Natural killer cell (primary cell): ENCODE measurements at regions not wholly inside any gene's neighbourhood (a gene's known extent, or its start where the extent isn't known, plus 50 kb on each side); places are given as distances from the start of the nearest gene placed in this dataset.

Experiments used
- ATAC-seq, 3 donors: fragments of 150-1000 bp in 2 of 3; fragments of 200-7000 bp in 1 of 3; cut with Tn5 transposase; 1 replicate in 1 of 3; 2 replicates in 2 of 3; pipeline ENCODE4 v1.10.0; 2021; ENCODE audit warnings: mild to moderate bottlenecking in 2 of 3, moderate library complexity in 2 of 3
- DNase-seq, 2 donors: peaks; one replicate each; pipeline versions ENCODE4 v3.0.0 to v3.0.0-alpha.2; 2013 to 2021; ENCODE audit warnings: mixed read lengths in 1 of 2
- H3K27ac ChIP-seq: one replicate; pipeline ENCODE4 v1.5.1; 2013; ENCODE audit warnings: mild to moderate bottlenecking, low read length
- H3K27me3 ChIP-seq: one replicate; pipeline ENCODE4 v1.6.1; 2013; ENCODE audit warnings: low read length; ENCODE audit not compliant: control insufficient read depth, insufficient read depth
- H3K36me3 ChIP-seq: one replicate; pipeline ENCODE4 v1.6.1; 2013; ENCODE audit warnings: low read length; ENCODE audit not compliant: control insufficient read depth, insufficient read depth
- H3K4me1 ChIP-seq: one replicate; pipeline ENCODE4 v1.6.1; 2013; ENCODE audit warnings: low read length; ENCODE audit not compliant: control insufficient read depth, insufficient read depth
- H3K4me3 ChIP-seq: one replicate; pipeline ENCODE4 v1.5.1; 2013; ENCODE audit warnings: low read length
- H3K9me3 ChIP-seq: one replicate; pipeline ENCODE4 v1.6.1; 2013; ENCODE audit warnings: low read length; ENCODE audit not compliant: control insufficient read depth, insufficient read depth
- H3K27ac Mint-ChIP-seq, 2 donors: one replicate each; pipeline ENCODE4 v1.8.0; 2022; ENCODE audit warnings: mild to moderate bottlenecking in 2 of 2, mixed read lengths in 2 of 2, moderate library complexity in 1 of 2
- H3K27me3 Mint-ChIP-seq, 2 donors: one replicate each; pipeline ENCODE4 v1.8.0; 2022; ENCODE audit warnings: low read depth in 2 of 2, mixed read lengths in 2 of 2
- H3K36me3 Mint-ChIP-seq: one replicate; pipeline ENCODE4 v1.8.0; 2022; ENCODE audit warnings: mixed read lengths
- H3K4me1 Mint-ChIP-seq, 2 donors: one replicate each; pipeline ENCODE4 v1.8.0; 2022; ENCODE audit warnings: mixed read lengths in 2 of 2
- H3K4me3 Mint-ChIP-seq: one replicate; pipeline ENCODE4 v1.8.0; 2022; ENCODE audit warnings: mild to moderate bottlenecking, moderate library complexity, mixed read lengths
- H3K9me3 Mint-ChIP-seq, 2 donors: one replicate each; pipeline ENCODE4 v1.8.0; 2022; ENCODE audit warnings: mixed read lengths in 2 of 2
- WGBS: methylation state at CpG from one replicate; pipeline ENCODE4 v1.1.7; 2013; ENCODE audit warnings: missing lambda C conversion rate; ENCODE audit not compliant: insufficient coverage; 5-methylcytosine and 5-hydroxymethylcytosine counted together
- intact Hi-C: fragments of 100-400 bp; cut with micrococcal nuclease; formaldehyde crosslinking; loops from one replicate; pipeline ENCODE4 v1.14.2; 2022
- TF ChIP-seq, protein P1 (sequence below): fragments of 200-600 bp; IDR thresholded peaks from one replicate; pipeline ENCODE4 v1.8.0; 2022; ENCODE audit warnings: antibody characterized with exemption

DNA sequence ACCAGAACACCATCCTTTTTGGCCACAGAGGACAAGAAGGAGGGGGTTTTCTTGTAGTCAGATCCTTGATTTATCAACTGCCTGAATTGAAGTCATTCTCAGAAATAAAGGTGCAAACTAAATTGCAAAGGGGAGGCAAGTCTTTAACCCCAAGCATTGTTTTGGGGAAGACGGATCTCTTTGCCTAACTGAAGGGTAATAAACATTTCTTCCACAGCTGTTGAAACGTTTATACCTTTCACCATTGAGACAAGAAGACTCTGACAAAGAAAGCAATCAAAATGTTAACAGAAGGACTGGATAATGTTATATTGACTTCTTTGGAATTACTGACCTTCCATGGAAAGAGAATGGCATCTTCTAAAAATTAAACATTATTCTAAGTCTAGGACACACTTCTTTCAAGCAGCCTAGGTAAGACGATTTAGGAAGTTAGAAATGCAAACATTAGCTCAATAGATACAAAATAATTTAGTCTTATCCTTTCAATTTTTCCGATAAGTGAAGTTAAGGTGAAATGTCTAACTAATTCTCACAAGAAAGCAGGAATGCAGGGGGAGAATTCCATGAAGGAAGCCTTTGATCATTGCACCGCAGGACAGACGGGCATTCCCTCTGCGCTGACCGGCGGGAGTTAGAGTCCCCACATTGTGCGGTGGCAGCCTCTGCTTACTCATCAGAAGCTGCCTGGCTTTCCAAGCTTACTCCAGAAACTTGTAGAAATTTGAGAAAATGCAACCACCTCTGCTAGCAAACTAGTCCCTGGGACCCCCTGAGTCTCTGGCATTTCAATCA lies 69.4 kb upstream of the COPS8 start:
- H3K4me1 Mint-ChIP-seq = no peaks in the 10 kb centered on the region
- intact Hi-C loops = no loop called here
- Histone ChIP-seq H3K36me3 (no peaks in the 10 kb centered on the region), H3K9me3 (no peaks in the 10 kb centered on the region), H3K27ac (no peak overlapping the region), H3K4me1 (no peaks in the 10 kb centered on the region), H3K27me3 (no peaks in the 10 kb centered on the region), H3K4me3 (no peak overlapping the region)
- WGBS = 91% methylated on average over 7 of the region's 10 CpGs
- TF ChIP-seq, protein P1, sequence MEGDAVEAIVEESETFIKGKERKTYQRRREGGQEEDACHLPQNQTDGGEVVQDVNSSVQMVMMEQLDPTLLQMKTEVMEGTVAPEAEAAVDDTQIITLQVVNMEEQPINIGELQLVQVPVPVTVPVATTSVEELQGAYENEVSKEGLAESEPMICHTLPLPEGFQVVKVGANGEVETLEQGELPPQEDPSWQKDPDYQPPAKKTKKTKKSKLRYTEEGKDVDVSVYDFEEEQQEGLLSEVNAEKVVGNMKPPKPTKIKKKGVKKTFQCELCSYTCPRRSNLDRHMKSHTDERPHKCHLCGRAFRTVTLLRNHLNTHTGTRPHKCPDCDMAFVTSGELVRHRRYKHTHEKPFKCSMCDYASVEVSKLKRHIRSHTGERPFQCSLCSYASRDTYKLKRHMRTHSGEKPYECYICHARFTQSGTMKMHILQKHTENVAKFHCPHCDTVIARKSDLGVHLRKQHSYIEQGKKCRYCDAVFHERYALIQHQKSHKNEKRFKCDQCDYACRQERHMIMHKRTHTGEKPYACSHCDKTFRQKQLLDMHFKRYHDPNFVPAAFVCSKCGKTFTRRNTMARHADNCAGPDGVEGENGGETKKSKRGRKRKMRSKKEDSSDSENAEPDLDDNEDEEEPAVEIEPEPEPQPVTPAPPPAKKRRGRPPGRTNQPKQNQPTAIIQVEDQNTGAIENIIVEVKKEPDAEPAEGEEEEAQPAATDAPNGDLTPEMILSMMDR = no peak
- no peak overlapping the region for H3K27ac Mint-ChIP-seq
- DNase-seq (no peak), ATAC-seq (no peak)
- no peaks in the 10 kb centered on the region for H3K36me3 Mint-ChIP-seq
- peaks cover 5 to 12% of the 10 kb centered on the region in 2 donors for H3K27me3 Mint-ChIP-seq
- H3K4me3 Mint-ChIP-seq = no peak overlapping the region
- no peaks in the 10 kb centered on the region for H3K9me3 Mint-ChIP-seq

- no peak overlapping the region for H3K4me3 Mint-ChIP-seq
- H3K27ac ChIP-seq = no peak overlapping the region
- no peak overlapping the region for H3K4me3 ChIP-seq
- H3K27ac Mint-ChIP-seq = no peak overlapping the region
- TF ChIP-seq, protein P1 = no peak
- H3K27me3 ChIP-seq = no peaks in the 10 kb centered on the region
- H3K4me1 Mint-ChIP-seq = no peaks in the 10 kb centered on the region
- peaks cover 0 to 2% of the 10 kb centered on the region in 2 donors for H3K27me3 Mint-ChIP-seq
- no peaks in the 10 kb centered on the region for H3K36me3 Mint-ChIP-seq
- H3K9me3 Mint-ChIP-seq = no peaks in the 10 kb centered on the region
- no peaks in the 10 kb centered on the region for H3K36me3 ChIP-seq
- no peak for DNase-seq
- 33% methylated on average over 2 of the region's 2 CpGs for WGBS
- ATAC-seq = no peak
- peaks cover 3% of the 10 kb centered on the region for H3K9me3 ChIP-seq
- no peaks in the 10 kb centered on the region for H3K4me1 ChIP-seq
- intact Hi-C loops = no loop called here
These were observed 65.6 kb upstream of the COPS8 start for GRCh38 chr2:237020090-237020489.

GRCh38 chr2:237022533-237022932 lies 63.2 kb upstream of the COPS8 start:
- no peaks in the 10 kb centered on the region for H3K4me1 Mint-ChIP-seq
- no peaks in the 10 kb centered on the region for H3K9me3 Mint-ChIP-seq
- Histone ChIP-seq H3K9me3 (peaks cover 3% of the 10 kb centered on the region), H3K4me3 (no peak overlapping the region), H3K36me3 (no peaks in the 10 kb centered on the region), H3K27ac (no peak overlapping the region), H3K27me3 (no peaks in the 10 kb centered on the region), H3K4me1 (no peaks in the 10 kb centered on the region)
- H3K27me3 Mint-ChIP-seq = peaks cover 0 to 2% of the 10 kb centered on the region in 2 donors
- DNase-seq (no peak), ATAC-seq (no peak)
- H3K36me3 Mint-ChIP-seq = no peaks in the 10 kb centered on the region
- TF ChIP-seq, protein P1 = no peak
- 95% methylated on average over 7 of the region's 8 CpGs for WGBS
- no peak overlapping the region for H3K27ac Mint-ChIP-seq
- no peak overlapping the region for H3K4me3 Mint-ChIP-seq
- intact Hi-C loops = no loop called here

DNA sequence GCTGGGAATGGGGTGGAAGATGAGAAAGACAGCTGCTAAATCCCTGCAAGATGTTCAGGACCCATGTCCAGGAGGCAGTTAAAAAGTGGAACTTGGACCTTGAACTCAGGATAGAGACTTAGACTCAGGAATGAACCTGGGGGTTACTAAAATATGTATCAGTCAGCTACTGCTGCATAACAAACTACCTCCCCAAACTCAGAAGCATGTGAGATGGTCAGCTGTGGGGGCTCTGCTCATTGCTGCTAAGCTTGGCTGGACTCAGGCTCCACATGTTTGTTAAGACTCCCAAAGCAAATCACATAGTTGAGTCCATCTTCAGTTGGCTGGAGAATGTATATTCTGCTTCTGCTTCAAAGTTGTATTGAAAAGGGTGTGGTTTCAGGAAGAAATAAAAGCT lies 61.4 kb upstream of the COPS8 start:
- H3K4me3 Mint-ChIP-seq = no peak overlapping the region
- H3K9me3 Mint-ChIP-seq = no peaks in the 10 kb centered on the region
- H3K27me3 Mint-ChIP-seq = peaks cover 0 to 2% of the 10 kb centered on the region in 2 donors
- Histone ChIP-seq H3K4me1 (no peaks in the 10 kb centered on the region), H3K9me3 (peaks cover 3% of the 10 kb centered on the region), H3K4me3 (no peak overlapping the region), H3K27ac (no peak overlapping the region), H3K27me3 (no peaks in the 10 kb centered on the region), H3K36me3 (no peaks in the 10 kb centered on the region)
- H3K36me3 Mint-ChIP-seq = no peaks in the 10 kb centered on the region
- H3K27ac Mint-ChIP-seq = no peak overlapping the region
- intact Hi-C loops = no loop called here
- DNase-seq = no peak
- TF ChIP-seq, protein P1 = no peak
- ATAC-seq = no peak
- no peaks in the 10 kb centered on the region for H3K4me1 Mint-ChIP-seq
